ENCODE measurements at regions not wholly inside any gene's neighbourhood (a gene's known extent, or its start where the extent isn't known, plus 50 kb on each side); places are given as distances from the start of the nearest gene placed in this dataset.

DNA sequence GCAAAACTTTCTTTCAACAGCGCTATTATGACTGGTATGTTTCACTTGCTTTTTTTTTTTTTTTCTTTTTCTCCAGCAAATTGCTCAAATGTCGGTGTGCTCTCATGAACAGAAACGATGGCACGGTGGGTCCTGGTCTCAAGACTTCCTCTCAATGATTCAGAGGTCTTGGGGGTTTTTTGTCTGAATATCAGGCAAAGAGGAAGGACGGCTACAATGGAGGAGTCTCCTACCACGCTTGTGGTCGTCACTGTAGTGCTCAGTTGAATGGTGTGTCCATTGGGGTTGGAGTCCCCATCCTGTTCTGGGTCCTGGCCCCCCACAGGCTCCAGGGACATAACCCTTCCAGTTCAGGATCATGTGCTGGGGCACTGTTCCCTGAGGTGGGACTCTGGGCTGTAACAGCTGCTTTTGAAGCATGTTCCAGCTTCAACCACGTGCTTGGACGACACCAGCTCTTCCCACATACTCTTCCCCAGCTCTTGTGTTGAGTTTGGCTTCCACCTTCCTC, 266.7 kb upstream of the KLF6 start:
- DNase-seq (ENCODE audit: low spot score) = no peak

DNA sequence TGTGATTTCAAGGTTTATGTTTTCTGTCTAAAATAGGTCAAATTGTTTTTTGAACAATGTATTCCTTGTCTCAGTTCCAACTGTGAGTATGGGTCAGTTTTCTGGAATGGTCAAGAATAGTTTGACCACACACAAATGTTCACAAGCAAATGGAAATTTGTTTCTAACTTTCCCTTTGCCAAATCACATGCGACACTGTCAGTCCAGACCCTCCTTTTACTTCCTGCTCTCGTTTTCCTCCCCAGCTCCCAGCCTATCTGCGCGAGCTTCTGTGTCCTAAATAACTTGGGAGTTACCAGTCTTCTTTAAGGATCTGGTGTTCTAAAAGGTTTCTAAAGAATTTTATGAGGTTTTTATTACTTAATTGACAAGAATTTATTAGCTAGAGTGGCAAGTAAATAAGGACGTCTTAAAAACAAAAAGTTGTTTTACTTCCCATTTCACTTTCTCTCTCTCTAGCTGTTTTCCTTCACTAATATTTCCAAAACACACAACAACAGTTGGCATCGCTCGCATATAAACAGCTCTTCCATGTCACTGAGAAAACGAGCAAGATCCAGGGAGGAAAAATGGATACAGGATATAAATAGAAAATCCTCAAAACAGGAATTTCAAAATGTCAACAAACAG, 266.1 kb upstream of the KLF6 start:
- peak; percentile 49 for DNase-seq (ENCODE audit: low spot score)

GRCh38 chr10:4050061-4050460, 265.1 kb upstream of the KLF6 start:
- no peak for DNase-seq (ENCODE audit: low spot score)

DNA sequence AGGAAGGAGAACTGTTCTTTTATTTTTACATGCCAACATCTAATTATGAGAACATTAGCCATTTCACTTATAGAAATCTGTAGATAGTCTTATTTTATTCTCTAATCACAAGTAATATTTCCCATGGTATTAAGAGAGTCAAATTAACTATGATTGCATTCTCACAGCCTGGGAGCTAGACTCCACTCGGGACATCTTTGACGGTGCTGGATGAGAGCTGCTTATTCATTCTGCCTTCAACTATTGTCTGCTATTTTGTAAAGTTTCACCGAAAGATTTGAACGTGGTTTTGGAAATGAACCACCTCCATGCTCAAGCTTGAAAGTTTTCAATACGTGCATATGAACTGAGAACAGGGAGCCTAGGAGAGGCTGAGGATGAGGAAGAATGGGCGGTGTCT, 264.3 kb upstream of the KLF6 start:
- DNase-seq (ENCODE audit: low spot score) = no peak

DNA sequence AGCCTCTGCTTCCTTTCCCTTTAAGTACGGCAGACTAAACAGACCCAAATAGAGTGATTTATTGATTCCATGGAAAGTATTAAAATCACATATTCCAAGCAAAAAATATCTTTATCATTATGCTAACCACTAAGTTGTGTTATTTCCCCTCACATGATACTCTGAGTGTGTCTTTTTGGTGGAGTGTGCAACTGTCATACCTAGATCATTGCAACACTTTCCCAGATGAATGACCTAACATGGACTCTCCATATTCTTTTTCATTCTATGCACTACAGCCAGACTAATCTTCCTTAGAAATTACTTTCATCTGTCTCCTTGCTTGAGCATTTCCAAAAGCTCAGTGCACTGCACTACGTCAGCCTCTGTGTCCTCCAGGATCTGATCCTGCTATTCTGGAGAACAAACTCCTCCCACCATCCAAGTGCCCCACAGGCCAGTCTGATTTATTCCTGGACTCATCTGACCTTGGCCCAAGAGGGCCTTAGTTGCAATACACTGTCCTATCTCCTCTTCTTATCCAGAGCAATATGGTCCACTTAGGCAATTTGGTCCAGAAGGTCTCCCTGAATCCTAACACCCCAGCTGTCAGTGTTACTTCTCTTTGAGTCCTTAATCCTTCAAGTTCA, 263.3 kb upstream of the KLF6 start:
- no peak for DNase-seq (ENCODE audit: low spot score)

GRCh38 chr10:4046712-4047354, 261.8 kb upstream of the KLF6 start:
- no peak for DNase-seq (ENCODE audit: low spot score)

- no peak for DNase-seq (ENCODE audit: low spot score)
Observed at GRCh38 chr10:4046030-4046429, 261.0 kb upstream of the KLF6 start.

GRCh38 chr10:4043897-4044665, 259.1 kb upstream of the KLF6 start:
- DNase-seq (ENCODE audit: low spot score) = no peak

- no peak for DNase-seq (ENCODE audit: low spot score)
Observed at GRCh38 chr10:4041635-4042034, 256.6 kb upstream of the KLF6 start.

- DNase-seq (ENCODE audit: low spot score) = no peak
Observed at GRCh38 chr10:4038000-4038399, 253.0 kb upstream of the KLF6 start.

DNA sequence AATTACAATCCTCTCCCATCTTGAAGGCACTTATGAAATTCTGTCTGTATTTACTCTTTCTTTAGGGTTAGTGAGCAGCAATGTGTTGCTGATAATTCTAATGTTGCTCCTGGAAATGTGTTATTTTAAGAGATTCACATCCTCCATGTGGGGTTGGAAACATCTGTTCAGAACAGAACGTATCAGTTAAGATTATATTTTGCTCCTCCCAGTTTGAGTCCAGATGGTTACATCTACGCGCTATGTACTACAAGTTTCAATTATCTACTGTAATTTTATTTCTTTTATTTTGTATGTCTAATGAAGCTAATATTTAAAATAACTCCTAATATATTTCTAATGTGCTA, 250.6 kb upstream of the KLF6 start:
- no peak for DNase-seq (ENCODE audit: low spot score)

DNA sequence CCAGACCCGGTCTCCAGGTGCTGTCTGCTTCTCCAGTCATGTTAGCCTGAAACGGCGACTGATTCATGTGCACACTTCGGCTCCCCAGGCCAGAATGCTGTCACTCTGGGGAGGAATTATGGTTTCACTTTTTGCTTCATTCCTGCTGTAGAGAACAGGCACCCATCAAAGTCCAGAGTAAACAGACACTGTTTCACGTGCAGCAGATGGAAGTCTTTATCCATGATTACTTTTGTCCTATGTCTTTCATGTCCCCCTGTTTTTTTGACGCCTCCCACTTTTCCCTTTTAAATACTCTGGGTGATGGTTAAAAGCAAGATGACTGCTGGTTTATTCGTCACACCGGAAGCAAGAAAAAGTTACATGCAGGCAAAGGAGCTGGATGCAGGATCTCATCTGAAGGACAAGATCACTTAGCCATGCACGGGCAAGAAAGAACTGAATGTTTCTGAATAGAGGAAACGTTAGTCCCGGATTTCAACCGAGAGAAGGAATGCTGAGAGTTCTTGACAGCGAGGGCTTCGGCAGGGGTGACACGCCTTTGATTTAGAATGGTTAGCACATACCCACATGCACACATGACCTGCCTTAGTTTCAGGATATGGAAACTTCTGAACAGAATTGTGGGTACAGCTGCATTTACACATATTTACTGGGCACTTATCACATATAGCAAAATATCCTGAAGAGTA, 250.0 kb upstream of the KLF6 start:
- no peak for DNase-seq (ENCODE audit: low spot score)

DNA sequence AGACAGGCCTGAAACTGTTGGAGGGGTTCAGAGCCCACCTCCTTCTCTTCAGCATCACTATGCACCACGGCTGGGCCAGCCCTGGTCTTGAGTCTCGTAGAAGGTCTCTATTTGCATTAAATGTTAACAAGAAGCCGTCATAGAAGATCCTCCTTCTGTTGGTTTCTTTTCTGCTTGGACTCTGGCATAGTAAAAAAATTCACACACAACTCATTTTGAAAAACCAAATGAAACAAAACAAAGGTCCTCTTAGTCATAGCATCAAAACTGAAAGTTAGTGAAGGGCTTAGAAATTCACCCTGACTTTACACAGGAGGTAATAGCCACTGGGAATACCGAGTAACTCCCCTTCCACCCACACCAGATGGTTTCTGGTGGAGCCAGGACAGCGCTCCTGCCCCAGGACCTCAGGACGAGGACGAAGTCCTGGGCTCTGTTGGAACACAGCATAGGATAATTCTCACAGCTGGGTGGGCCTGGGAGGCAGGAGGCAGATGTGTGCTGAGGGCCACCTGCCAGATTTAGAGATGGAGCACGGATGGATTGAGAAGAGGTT, 248.4 kb upstream of the KLF6 start:
- no peak for DNase-seq (ENCODE audit: low spot score)

GRCh38 chr10:4029866-4030265, 244.9 kb upstream of the KLF6 start:
- no peak for DNase-seq (ENCODE audit: low spot score)

- no peak for DNase-seq (ENCODE audit: low spot score)
Observed at GRCh38 chr10:4028854-4029583, 244.0 kb upstream of the KLF6 start.

GRCh38 chr10:4028027-4028471, 243.0 kb upstream of the KLF6 start:
- DNase-seq (ENCODE audit: low spot score) = peak; percentile 49

GRCh38 chr10:4025339-4025738, 240.3 kb upstream of the KLF6 start:
- DNase-seq (ENCODE audit: low spot score) = no peak

GRCh38 chr10:4024516-4025245, 239.7 kb upstream of the KLF6 start:
- no peak for DNase-seq (ENCODE audit: low spot score)

DNA sequence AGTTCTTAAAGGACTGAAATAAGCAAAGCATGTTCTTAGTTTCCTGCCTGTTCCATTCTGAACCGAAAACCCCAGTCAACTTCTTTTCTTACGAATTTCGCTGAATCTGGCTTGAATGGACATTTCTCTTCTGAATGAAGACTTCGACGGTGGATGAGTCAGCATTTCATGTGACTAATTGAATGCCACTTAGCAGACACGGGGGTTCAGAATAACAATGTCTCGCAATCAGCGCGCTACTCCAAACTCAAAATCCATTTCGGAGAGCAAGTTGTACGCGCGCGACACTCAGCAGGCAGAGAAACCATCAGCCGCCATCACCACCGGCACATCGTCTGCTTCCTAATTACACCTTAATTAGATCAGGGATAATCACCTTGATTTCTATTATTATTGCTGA, 239.0 kb upstream of the KLF6 start:
- DNase-seq (ENCODE audit: low spot score) = no peak

- no peak for DNase-seq (ENCODE audit: low spot score)
Observed at GRCh38 chr10:4022473-4022872, 237.5 kb upstream of the KLF6 start.
